ENCODE measurements at regions not wholly inside any gene's neighbourhood (a gene's known extent, or its start where the extent isn't known, plus 50 kb on each side); places are given as distances from the start of the nearest gene placed in this dataset.
A peak's percentile ranks its signal among the peaks of the same experiment; 100 is the strongest.

- no peak for TF ChIP-seq CTCF (IDR thresholded peaks at IDR 0.05; ENCODE audit: insufficient read depth, low read depth, low read length, missing control alignments)
- DNase-seq (ENCODE audit: low read depth), result no peak
- H3K4me3 ChIP-seq (ENCODE audit: low read length), result no peak overlapping the region
Measured at GRCh38 chr13:38473305-38473704, 123.7 kb downstream of the UFM1 start.

DNA sequence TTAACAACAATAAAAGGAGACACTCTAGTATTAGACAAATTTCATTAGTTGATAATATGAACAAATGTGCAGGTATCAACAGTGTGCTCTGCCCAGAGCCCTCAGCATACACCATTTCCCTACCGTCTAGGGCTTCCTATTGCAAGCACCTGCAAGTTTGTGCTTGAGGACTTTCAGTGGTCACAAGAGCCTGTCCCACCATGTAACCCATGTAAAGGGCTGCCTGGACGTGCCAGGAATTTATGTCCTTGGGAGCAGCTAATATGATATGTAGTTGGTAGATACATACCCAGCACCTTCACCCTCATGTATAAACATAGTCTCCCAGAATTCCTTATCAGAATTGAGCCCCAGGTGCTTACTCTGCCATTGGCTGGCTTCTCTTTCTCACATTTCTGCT, 128.0 kb downstream of the UFM1 start:
- TF ChIP-seq CTCF (IDR thresholded peaks at IDR 0.05; ENCODE audit: insufficient read depth, low read depth, low read length, missing control alignments), result no peak
- DNase-seq (ENCODE audit: low read depth), result peak; percentile 59

GRCh38 chr13:38483623-38484022, 134.0 kb downstream of the UFM1 start:
- DNase-seq (ENCODE audit: low read depth), result no peak
- no peak overlapping the region for H3K4me3 ChIP-seq (ENCODE audit: low read length)
- no peak for TF ChIP-seq CTCF (IDR thresholded peaks at IDR 0.05; ENCODE audit: insufficient read depth, low read depth, low read length, missing control alignments)

More for the DNA sequence above, 128.0 kb downstream of the UFM1 start:
- H3K4me3 ChIP-seq (ENCODE audit: low read length), result no peak overlapping the region

DNA sequence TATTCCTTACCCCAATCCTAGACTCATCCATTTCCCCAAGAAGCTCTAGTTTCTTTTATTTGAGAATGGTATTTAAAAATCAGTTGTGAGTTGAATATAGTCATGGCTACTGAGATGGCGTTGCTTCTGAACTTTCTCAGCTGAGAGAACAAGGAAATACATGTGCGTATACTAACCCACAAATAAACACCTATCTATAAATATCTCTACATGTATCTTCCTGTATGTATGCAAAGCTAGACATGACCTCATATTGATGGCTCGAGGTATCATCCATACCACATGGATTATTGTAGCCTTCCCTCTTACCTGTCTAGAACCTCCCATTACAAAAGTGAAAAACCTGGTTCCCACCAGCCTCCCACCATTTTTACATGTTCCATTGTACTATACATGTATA, 141.0 kb downstream of the UFM1 start:
- H3K4me3 ChIP-seq (ENCODE audit: low read length), result no peak overlapping the region
- no peak for DNase-seq (ENCODE audit: low read depth)
- no peak for TF ChIP-seq CTCF (IDR thresholded peaks at IDR 0.05; ENCODE audit: insufficient read depth, low read depth, low read length, missing control alignments)

DNA sequence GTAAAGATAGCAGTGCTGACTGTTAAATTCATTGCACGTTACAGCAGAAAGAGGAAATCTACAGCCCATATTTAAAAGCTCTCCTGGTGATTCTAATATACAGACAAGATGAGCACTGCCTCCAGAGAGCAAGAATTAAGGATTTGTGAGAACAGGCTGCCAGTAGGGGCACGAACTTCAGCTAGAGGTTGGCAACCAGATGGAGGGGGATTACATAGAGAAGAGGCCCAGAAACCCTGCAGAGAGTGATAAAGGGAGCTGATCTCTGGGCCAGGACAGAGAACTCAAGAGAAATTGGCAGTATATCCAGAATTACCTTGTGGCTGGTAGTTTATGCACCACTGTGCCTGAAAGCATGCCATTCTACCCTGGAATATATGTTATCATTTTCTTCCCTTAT, 144.8 kb downstream of the UFM1 start:
- no peak overlapping the region for H3K4me3 ChIP-seq (ENCODE audit: low read length)
- no peak for DNase-seq (ENCODE audit: low read depth)
- TF ChIP-seq CTCF (IDR thresholded peaks at IDR 0.05; ENCODE audit: insufficient read depth, low read depth, low read length, missing control alignments), result no peak

DNA sequence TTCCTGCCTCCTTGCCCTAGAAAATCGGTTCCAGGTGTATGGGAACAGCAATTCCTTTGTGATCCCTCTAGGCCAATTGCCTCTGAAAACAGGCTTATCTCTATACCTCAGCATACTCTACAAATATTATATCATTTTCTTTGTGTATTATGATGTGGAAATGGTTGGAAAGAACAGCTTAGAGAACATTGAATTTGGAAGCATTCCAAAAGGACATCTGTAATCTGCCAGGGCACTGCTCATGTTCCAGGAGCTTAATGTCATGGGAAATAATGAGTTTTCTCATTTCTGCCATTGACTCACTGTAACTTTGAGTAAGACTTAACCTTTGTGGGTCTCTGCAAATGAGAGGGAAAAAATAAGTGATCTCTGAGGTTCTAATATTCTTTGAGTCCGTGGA, 147.3 kb downstream of the UFM1 start:
- no peak overlapping the region for H3K4me3 ChIP-seq (ENCODE audit: low read length)
- TF ChIP-seq CTCF (IDR thresholded peaks at IDR 0.05; ENCODE audit: insufficient read depth, low read depth, low read length, missing control alignments), result no peak
- DNase-seq (ENCODE audit: low read depth), result no peak

GRCh38 chr13:38498271-38498670, 148.6 kb downstream of the UFM1 start:
- DNase-seq (ENCODE audit: low read depth), result no peak
- no peak for TF ChIP-seq CTCF (IDR thresholded peaks at IDR 0.05; ENCODE audit: insufficient read depth, low read depth, low read length, missing control alignments)
- no peak overlapping the region for H3K4me3 ChIP-seq (ENCODE audit: low read length)
